ENCODE measurements at regions not wholly inside any gene's neighbourhood (a gene's known extent, or its start where the extent isn't known, plus 50 kb on each side); places are given as distances from the start of the nearest gene placed in this dataset.

GRCh38 chr2:15827001-15827400, 113.3 kb upstream of the MYCN start:
- no peak overlapping the region for H3K4me2 ChIP-seq
- H3K36me3 ChIP-seq (ENCODE audit: insufficient read depth) = no peaks in the 10 kb centered on the region
- H3K27ac ChIP-seq (ENCODE audit: low read depth) = no peak overlapping the region
- H3K4me3 ChIP-seq = no peak overlapping the region
- TF ChIP-seq ZNF331 (CRISPR knock-in tag; IDR thresholded peaks at IDR 0.05; ENCODE audit: low read depth) = no peak
- no peak for TF ChIP-seq EZH2phosphoT487 (IDR thresholded peaks at IDR 0.05; ENCODE audit: unreplicated experiment)
- no peak for TF ChIP-seq ETS1 (IDR thresholded peaks at IDR 0.05)
- TF ChIP-seq CREB1 (CRISPR knock-in tag; IDR thresholded peaks at IDR 0.05; ENCODE audit: low read depth) = no peak
- TF ChIP-seq STAT1 (IDR thresholded peaks at IDR 0.05; ENCODE audit: unreplicated experiment) = no peak
- TF ChIP-seq CTCF (conservative IDR thresholded peaks at IDR 0.05; ENCODE audit: low read depth in 2 of 2) = no peak
- TF ChIP-seq ZNF462 (CRISPR knock-in tag; IDR thresholded peaks at IDR 0.05) = no peak
- TF ChIP-seq REST (IDR thresholded peaks at IDR 0.05; ENCODE audit: unreplicated experiment) = no peak
- TF ChIP-seq NANOG (IDR thresholded peaks at IDR 0.05; ENCODE audit: borderline replicate concordance) = no peak
- no peak for TF ChIP-seq POLR2AphosphoS5 (IDR thresholded peaks at IDR 0.05; ENCODE audit: low read depth)
- TF ChIP-seq EZH2 (IDR thresholded peaks at IDR 0.05; ENCODE audit: low read depth, unreplicated experiment) = no peak
- TF ChIP-seq ZNF114 (CRISPR knock-in tag; IDR thresholded peaks at IDR 0.05) = no peak
- TF ChIP-seq JUNB (IDR thresholded peaks at IDR 0.05; ENCODE audit: unreplicated experiment) = no peak
- no peaks in the 10 kb centered on the region for H4K20me1 ChIP-seq (replicated peaks; ENCODE audit: insufficient read depth)
- ATAC-seq (no peak), DNase-seq (ENCODE audit: low spot score) (no peak)
- peaks cover 3% of the 10 kb centered on the region; the same call in 1 of the 3 replicates for H3K9me3 Mint-ChIP-seq
- H3K27me3 ChIP-seq (ENCODE audit: insufficient read depth) = no peaks in the 10 kb centered on the region
- peak overlapping the region; percentile 94; the same call in 1 of the 2 replicates for H2AFZ ChIP-seq
- H3F3A ChIP-seq (replicated peaks; ENCODE audit: low read depth) = no peaks in the 10 kb centered on the region
- no peak overlapping the region for H3K4me3 Mint-ChIP-seq
- H3K4me1 ChIP-seq (ENCODE audit: insufficient read depth) = no peaks in the 10 kb centered on the region
- no peaks in the 10 kb centered on the region for H3K79me2 ChIP-seq (replicated peaks; ENCODE audit: insufficient read depth)
- no peaks in the 10 kb centered on the region; the same call in 1 of the 2 replicates for H3K9me2 ChIP-seq (ENCODE audit: insufficient read depth)
- no peaks in the 10 kb centered on the region for H3K36me3 Mint-ChIP-seq (ENCODE audit: low read depth)
- no peak overlapping the region for H3K27ac Mint-ChIP-seq
- peaks cover 9% of the 10 kb centered on the region for H3K27me3 Mint-ChIP-seq (ENCODE audit: insufficient read depth, low read depth, poor library complexity)
- H3K4me1 Mint-ChIP-seq = peaks cover 14% of the 10 kb centered on the region

All from GM23338 (cell line).